SU-DHL-6 (cell line): ENCODE measurements at regions not wholly inside any gene's neighbourhood (a gene's known extent, or its start where the extent isn't known, plus 50 kb on each side); places are given as distances from the start of the nearest gene placed in this dataset.

Experiments
- CTCF ChIP-seq: fragments of 200-600 bp; sonication (generic); IDR thresholded peaks from one replicate; pipeline ENCODE4 v1.5.1; 2017; ENCODE audit warnings: antibody characterized with exemption, mild to moderate bottlenecking, low read length, moderate library complexity; ENCODE audit not compliant: insufficient read depth, poor library complexity, severe bottlenecking
- EZH2phosphoT487 ChIP-seq: fragments of 200-600 bp; sonication (generic), shearing (Covaris generic); conservative IDR thresholded peaks from 2 replicates; pipeline ENCODE4 v1.6.1; 2018; ENCODE audit warnings: mild to moderate bottlenecking, antibody characterized with exemption, low read length, moderate library complexity, mixed read lengths

GRCh38 chr9:687994-688393, 153.5 kb upstream of the DMRT1 start:
- TF ChIP-seq CTCF (no peak), EZH2phosphoT487 (no peak)
